ENCODE measurements at regions not wholly inside any gene's neighbourhood (a gene's known extent, or its start where the extent isn't known, plus 50 kb on each side); places are given as distances from the start of the nearest gene placed in this dataset.

- no peaks in the 10 kb centered on the region for H3K36me3 ChIP-seq (ENCODE audit: control insufficient read depth in 4 of 4, insufficient read depth in 3 of 4, low read depth in 1 of 4, low read length in 3 of 4)
- no peak for DNase-seq (ENCODE audit: low spot score)
- H3K4me3 ChIP-seq (ENCODE audit: low read depth in 1 of 3, low read length in 3 of 3): no peak overlapping the region
- whole genome bisulfite sequencing: 71% methylated on average over 7 of the region's 7 CpGs
- TF ChIP-seq, protein P1, sequence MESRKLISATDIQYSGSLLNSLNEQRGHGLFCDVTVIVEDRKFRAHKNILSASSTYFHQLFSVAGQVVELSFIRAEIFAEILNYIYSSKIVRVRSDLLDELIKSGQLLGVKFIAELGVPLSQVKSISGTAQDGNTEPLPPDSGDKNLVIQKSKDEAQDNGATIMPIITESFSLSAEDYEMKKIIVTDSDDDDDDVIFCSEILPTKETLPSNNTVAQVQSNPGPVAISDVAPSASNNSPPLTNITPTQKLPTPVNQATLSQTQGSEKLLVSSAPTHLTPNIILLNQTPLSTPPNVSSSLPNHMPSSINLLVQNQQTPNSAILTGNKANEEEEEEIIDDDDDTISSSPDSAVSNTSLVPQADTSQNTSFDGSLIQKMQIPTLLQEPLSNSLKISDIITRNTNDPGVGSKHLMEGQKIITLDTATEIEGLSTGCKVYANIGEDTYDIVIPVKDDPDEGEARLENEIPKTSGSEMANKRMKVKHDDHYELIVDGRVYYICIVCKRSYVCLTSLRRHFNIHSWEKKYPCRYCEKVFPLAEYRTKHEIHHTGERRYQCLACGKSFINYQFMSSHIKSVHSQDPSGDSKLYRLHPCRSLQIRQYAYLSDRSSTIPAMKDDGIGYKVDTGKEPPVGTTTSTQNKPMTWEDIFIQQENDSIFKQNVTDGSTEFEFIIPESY (IDR thresholded peaks at IDR 0.05): no peak
- no peak for TF ChIP-seq GABPA (IDR thresholded peaks at IDR 0.05 in 1 of 2, conservative IDR thresholded peaks at IDR 0.05 in 1 of 2)
- TF ChIP-seq JUND (IDR thresholded peaks at IDR 0.05): no peak
- no peak for TF ChIP-seq RXRA (IDR thresholded peaks at IDR 0.05)
- no peak for TF ChIP-seq RAD21 (IDR thresholded peaks at IDR 0.05)
- TF ChIP-seq SP1 (IDR thresholded peaks at IDR 0.05): no peak
- TF ChIP-seq FOXA1 (IDR thresholded peaks at IDR 0.05): no peak
- no peak for TF ChIP-seq HNF4A (conservative IDR thresholded peaks at IDR 0.05)
- TF ChIP-seq, protein P2, sequence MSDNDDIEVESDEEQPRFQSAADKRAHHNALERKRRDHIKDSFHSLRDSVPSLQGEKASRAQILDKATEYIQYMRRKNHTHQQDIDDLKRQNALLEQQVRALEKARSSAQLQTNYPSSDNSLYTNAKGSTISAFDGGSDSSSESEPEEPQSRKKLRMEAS (IDR thresholded peaks at IDR 0.05): no peak
- no peak for TF ChIP-seq TAF1 (conservative IDR thresholded peaks at IDR 0.05)
- TF ChIP-seq NR2F2 (IDR thresholded peaks at IDR 0.05): no peak
- no peak for TF ChIP-seq CTCF (IDR thresholded peaks at IDR 0.05; ENCODE audit: low read depth, low read length, missing input control)
- TF ChIP-seq EGR1 (IDR thresholded peaks at IDR 0.05; ENCODE audit: low read depth in 2 of 2): no peak
- TF ChIP-seq ATF3 (IDR thresholded peaks at IDR 0.05): no peak
- no peaks in the 10 kb centered on the region for H3K27me3 ChIP-seq (ENCODE audit: control insufficient read depth in 4 of 4, insufficient read depth in 4 of 4, low read length in 3 of 4)
- H3K4me1 ChIP-seq (ENCODE audit: control insufficient read depth in 4 of 4, insufficient read depth in 4 of 4, low read length in 3 of 4): no peaks in the 10 kb centered on the region
- H3K27ac ChIP-seq (ENCODE audit: low read depth in 1 of 2, low read length in 2 of 2): no peak overlapping the region
- H3K9me3 ChIP-seq (ENCODE audit: control insufficient read depth in 4 of 4, low read length in 3 of 4): no peaks in the 10 kb centered on the region
- H3K9ac ChIP-seq (ENCODE audit: low read depth in 1 of 2, low read length in 2 of 2): no peak overlapping the region
Observed at GRCh38 chr4:92210906-92211305, 92.9 kb upstream of the GRID2 start.

GRCh38 chr4:92215476-92215875 is 88.3 kb upstream of the GRID2 start:
- WGBS: 77% methylated on average over 4 of the region's 4 CpGs

More at GRCh38 chr4:92215476-92215875, 88.3 kb upstream of the GRID2 start:
- Histone ChIP-seq H3K27ac (ENCODE audit: low read depth in 1 of 2, low read length in 2 of 2) (no peak overlapping the region), H3K4me1 (ENCODE audit: control insufficient read depth in 4 of 4, insufficient read depth in 4 of 4, low read length in 3 of 4) (no peaks in the 10 kb centered on the region), H3K9me3 (ENCODE audit: control insufficient read depth in 4 of 4, low read length in 3 of 4) (no peaks in the 10 kb centered on the region), H3K4me3 (ENCODE audit: low read depth in 1 of 3, low read length in 3 of 3) (no peak overlapping the region), H3K36me3 (ENCODE audit: control insufficient read depth in 4 of 4, insufficient read depth in 3 of 4, low read depth in 1 of 4, low read length in 3 of 4) (no peaks in the 10 kb centered on the region), H3K27me3 (ENCODE audit: control insufficient read depth in 4 of 4, insufficient read depth in 4 of 4, low read length in 3 of 4) (no peaks in the 10 kb centered on the region), H3K9ac (ENCODE audit: low read depth in 1 of 2, low read length in 2 of 2) (no peak overlapping the region)
- no peak for TF ChIP-seq ATF3 (IDR thresholded peaks at IDR 0.05)
- TF ChIP-seq HNF4A (conservative IDR thresholded peaks at IDR 0.05): no peak
- TF ChIP-seq JUND (IDR thresholded peaks at IDR 0.05): no peak
- TF ChIP-seq REST (IDR thresholded peaks at IDR 0.05): no peak
- TF ChIP-seq TAF1 (conservative IDR thresholded peaks at IDR 0.05): no peak
- TF ChIP-seq, protein P1 (IDR thresholded peaks at IDR 0.05): no peak
- no peak for DNase-seq (ENCODE audit: low spot score)
